ENCODE measurements at regions not wholly inside any gene's neighbourhood (a gene's known extent, or its start where the extent isn't known, plus 50 kb on each side); places are given as distances from the start of the nearest gene placed in this dataset.

- TF ChIP-seq CEBPB (IDR thresholded peaks at IDR 0.05; ENCODE audit: low read depth, low read length) (no peak), MAZ (IDR thresholded peaks at IDR 0.05; ENCODE audit: borderline replicate concordance, low read depth, low read length) (no peak), CTCF (conservative IDR thresholded peaks at IDR 0.05; ENCODE audit: low read depth, low read length) (no peak), RCOR1 (IDR thresholded peaks at IDR 0.05; ENCODE audit: insufficient replicate concordance, low read length) (no peak), USF2 (IDR thresholded peaks at IDR 0.05; ENCODE audit: low read depth, low read length) (no peak), CHD1 (IDR thresholded peaks at IDR 0.05; ENCODE audit: low read depth, low read length) (no peak)
- Histone ChIP-seq H2BK15ac (ENCODE audit: low read depth, low read length) (no peak overlapping the region), H2AK9ac (replicated peaks; ENCODE audit: low read depth, low read length, poor library complexity) (no peak overlapping the region), H3K4me2 (ENCODE audit: low read depth, low read length) (no peak overlapping the region), H3K23ac (ENCODE audit: low read depth, low read length) (no peak overlapping the region), H4K91ac (ENCODE audit: insufficient read depth, low read depth, low read length) (no peak overlapping the region), H3K36me3 (ENCODE audit: control insufficient read depth, insufficient read depth, low read length) (no peaks in the 10 kb centered on the region), H3K9me1 (ENCODE audit: insufficient read depth, low read length) (no peaks in the 10 kb centered on the region), H4K8ac (ENCODE audit: low read depth in 2 of 2, low read length in 2 of 2) (no peak overlapping the region), H4K5ac (ENCODE audit: low read depth, low read length) (no peak overlapping the region), H2BK5ac (ENCODE audit: low read depth, low read length, poor library complexity, severe bottlenecking) (no peak overlapping the region), H3K4me3 (ENCODE audit: insufficient read depth, low read depth, low read length) (no peak overlapping the region), H3K18ac (ENCODE audit: low read depth, low read length) (no peak overlapping the region), H2BK20ac (ENCODE audit: low read depth, low read length) (no peak overlapping the region), H3K9me3 (ENCODE audit: control insufficient read depth, insufficient read depth, low read length) (peaks cover 2% of the 10 kb centered on the region; the same call in 1 of the 2 replicates), H2BK120ac (ENCODE audit: low read depth, low read length) (no peak overlapping the region), H3K79me1 (ENCODE audit: low read depth in 1 of 2, low read length in 2 of 2) (no peaks in the 10 kb centered on the region), H2AK5ac (ENCODE audit: low read depth, low read length) (no peak overlapping the region), H3K4ac (ENCODE audit: low read depth, low read length) (no peak overlapping the region), H4K20me1 (ENCODE audit: insufficient read depth, low read length) (no peaks in the 10 kb centered on the region), H2AFZ (replicated peaks; ENCODE audit: low read length, poor library complexity) (no peak overlapping the region), H3K27ac (ENCODE audit: insufficient read depth, low read length) (no peak overlapping the region), H3K56ac (ENCODE audit: extremely low read depth, insufficient read depth, low read length) (no peak overlapping the region), H3K4me1 (ENCODE audit: control insufficient read depth, insufficient read depth, low read length) (no peaks in the 10 kb centered on the region), H3K9ac (ENCODE audit: low read depth, low read length) (no peak overlapping the region), H3K14ac (replicated peaks; ENCODE audit: low read depth, low read length) (no peak overlapping the region), H3K27me3 (ENCODE audit: control insufficient read depth, insufficient read depth, low read length) (no peaks in the 10 kb centered on the region)
- intact Hi-C loops (cut with micrococcal nuclease), result no loop called here
- no peak for ATAC-seq (ENCODE audit: low read depth)
- CTCF ChIA-PET, result interaction anchor here (0.8 kb wide), 1 partner anchor 10 kb away, joined by 5 read pairs; no protein-coding TSS in a partner anchor
- in situ Hi-C loops (cut with MboI; ENCODE audit: low sequenced_read_pairs), result no loop called here
- POLR2A ChIA-PET (ENCODE audit: unreplicated experiment), result no interaction called here
- dilution Hi-C loops (cut with HindIII; ENCODE audit: low sequenced_read_pairs, unreplicated experiment), result no loop called here
- BruUV-seq (replicated peaks), result no TSS peak
- no peak for DNase-seq
- no CpG with 5 or more reads among the region's 3 CpGs for WGBS, 2 experiments (ENCODE audit: extremely low coverage in 2 of 2, insufficient read length in 1 of 2)
Observed at GRCh38 chr20:11642866-11643265, 274.8 kb upstream of the BTBD3 start.
